ENCODE measurements at regions not wholly inside any gene's neighbourhood (a gene's known extent, or its start where the extent isn't known, plus 50 kb on each side); places are given as distances from the start of the nearest gene placed in this dataset.

DNA sequence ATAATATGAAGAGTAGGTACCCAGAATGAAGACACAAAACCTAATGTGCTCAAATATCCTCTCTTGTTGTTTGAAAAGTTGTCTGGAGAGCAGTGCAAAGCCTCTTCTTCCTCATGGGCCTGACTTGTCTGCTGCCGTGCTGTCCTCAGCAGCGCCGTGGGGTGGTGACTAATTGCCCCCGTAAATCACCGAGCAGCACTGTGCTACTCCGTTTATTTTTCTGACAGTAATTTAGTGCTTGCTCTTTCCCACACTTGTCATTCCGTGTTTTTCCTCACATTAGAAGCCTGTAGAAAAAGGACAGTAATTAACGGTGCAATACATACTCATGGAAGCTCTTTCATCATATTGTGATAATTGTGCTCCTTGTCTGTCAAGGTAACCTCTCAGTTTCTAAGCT is 114.8 kb upstream of the BARHL2 start:
- Histone ChIP-seq H3K9me3 (no peaks in the 10 kb centered on the region), H3K27ac (no peak overlapping the region), H3K4me3 (no peak overlapping the region), H3K4me1 (peaks cover 0 to 5% (median 0%) of the 10 kb centered on the region in 3 donors), H3K27me3 (no peaks in the 10 kb centered on the region), H3K36me3 (no peaks in the 10 kb centered on the region)
- intact Hi-C loops (cut with DNase I) = no loop called here
- WGBS, 2 donors = 53 to 58% methylated on average over 8 of the region's 8 CpGs
- ATAC-seq (no peak), DNase-seq (no peak), FAIRE-seq (no peak)
- TF ChIP-seq, protein P1, sequence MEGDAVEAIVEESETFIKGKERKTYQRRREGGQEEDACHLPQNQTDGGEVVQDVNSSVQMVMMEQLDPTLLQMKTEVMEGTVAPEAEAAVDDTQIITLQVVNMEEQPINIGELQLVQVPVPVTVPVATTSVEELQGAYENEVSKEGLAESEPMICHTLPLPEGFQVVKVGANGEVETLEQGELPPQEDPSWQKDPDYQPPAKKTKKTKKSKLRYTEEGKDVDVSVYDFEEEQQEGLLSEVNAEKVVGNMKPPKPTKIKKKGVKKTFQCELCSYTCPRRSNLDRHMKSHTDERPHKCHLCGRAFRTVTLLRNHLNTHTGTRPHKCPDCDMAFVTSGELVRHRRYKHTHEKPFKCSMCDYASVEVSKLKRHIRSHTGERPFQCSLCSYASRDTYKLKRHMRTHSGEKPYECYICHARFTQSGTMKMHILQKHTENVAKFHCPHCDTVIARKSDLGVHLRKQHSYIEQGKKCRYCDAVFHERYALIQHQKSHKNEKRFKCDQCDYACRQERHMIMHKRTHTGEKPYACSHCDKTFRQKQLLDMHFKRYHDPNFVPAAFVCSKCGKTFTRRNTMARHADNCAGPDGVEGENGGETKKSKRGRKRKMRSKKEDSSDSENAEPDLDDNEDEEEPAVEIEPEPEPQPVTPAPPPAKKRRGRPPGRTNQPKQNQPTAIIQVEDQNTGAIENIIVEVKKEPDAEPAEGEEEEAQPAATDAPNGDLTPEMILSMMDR (IDR thresholded peaks at IDR 0.05) = no peak

DNA sequence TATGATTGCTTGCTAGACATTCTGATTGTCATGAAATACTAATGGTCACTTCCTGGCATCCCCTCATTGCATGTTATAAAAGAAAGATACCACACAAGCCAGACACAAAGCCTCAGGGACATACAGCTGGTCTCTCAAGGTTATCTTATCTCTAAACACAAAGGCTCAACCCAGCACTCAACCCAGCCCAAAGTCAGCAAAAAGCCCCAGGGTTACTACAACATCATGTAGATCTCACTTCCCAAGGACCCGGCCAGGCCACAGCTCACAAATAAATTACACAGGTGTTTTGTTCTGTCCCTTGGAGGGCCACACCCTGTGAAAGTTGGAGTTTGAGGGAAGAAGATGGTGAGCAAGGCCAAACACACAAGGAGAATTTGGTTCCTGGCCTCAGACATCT is 109.7 kb upstream of the BARHL2 start:
- Histone ChIP-seq H3K36me3 (no peaks in the 10 kb centered on the region), H3K9me3 (no peaks in the 10 kb centered on the region), H3K4me3 (no peak overlapping the region), H3K4me1 (no peaks in the 10 kb centered on the region), H3K27me3 (no peaks in the 10 kb centered on the region), H3K27ac (no peak overlapping the region)
- WGBS, 2 donors = 55 to 66% methylated on average over 1 of the region's 1 CpG
- ATAC-seq (no peak), DNase-seq (no peak), FAIRE-seq (no peak)
- TF ChIP-seq, protein P1 (IDR thresholded peaks at IDR 0.05) = no peak
- intact Hi-C loops (cut with DNase I) = no loop called here

DNA sequence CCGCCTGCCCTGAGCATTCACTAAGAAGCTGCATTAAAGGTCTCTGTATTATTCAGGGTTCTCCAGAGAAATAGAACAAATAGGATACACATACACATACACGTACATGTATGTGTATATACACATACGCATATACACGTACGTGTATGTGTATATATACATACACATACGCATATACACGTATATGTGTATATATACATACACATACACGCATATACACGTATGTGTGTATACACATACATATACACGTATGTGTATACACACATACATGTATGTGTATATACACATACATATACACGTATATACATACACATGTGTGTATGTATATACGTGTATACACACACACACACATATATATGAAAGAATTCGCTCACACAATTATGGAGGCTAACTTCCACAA is 108.9 kb upstream of the BARHL2 start:
- Histone ChIP-seq H3K27me3 (no peaks in the 10 kb centered on the region), H3K9me3 (no peaks in the 10 kb centered on the region), H3K4me3 (no peak overlapping the region), H3K4me1 (no peaks in the 10 kb centered on the region), H3K27ac (no peak overlapping the region), H3K36me3 (no peaks in the 10 kb centered on the region)
- ATAC-seq (no peak), DNase-seq (no peak), FAIRE-seq (no peak)
- WGBS, 2 donors = 84 to 86% methylated on average over 13 of the region's 13 CpGs
- TF ChIP-seq, protein P1 (IDR thresholded peaks at IDR 0.05) = no peak
- intact Hi-C loops (cut with DNase I) = no loop called here

DNA sequence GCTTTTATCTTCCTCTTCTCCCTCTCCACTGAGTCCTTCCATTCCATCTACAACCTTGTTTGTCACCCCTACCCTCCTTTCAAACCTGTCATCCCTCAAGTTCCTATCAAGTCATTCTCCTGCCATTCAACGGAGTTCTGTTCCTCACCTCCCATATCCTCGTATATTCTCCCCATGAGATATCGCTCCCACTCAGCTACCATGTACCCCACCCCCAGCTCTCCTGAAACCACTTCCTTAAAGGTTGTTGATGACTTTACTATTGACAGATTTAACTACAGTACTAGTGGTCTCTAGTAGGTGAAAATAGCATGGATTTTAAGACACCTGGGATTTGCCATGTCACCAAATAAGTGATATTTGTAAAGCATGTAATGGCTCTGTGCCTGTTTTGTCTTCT is 107.4 kb upstream of the BARHL2 start:
- Histone ChIP-seq H3K27me3 (no peaks in the 10 kb centered on the region), H3K36me3 (no peaks in the 10 kb centered on the region), H3K4me1 (no peaks in the 10 kb centered on the region), H3K9me3 (no peaks in the 10 kb centered on the region), H3K4me3 (no peak overlapping the region), H3K27ac (no peak overlapping the region)
- no peak for DNase-seq
- intact Hi-C loops (cut with DNase I) = no loop called here
- TF ChIP-seq, protein P1 (IDR thresholded peaks at IDR 0.05) = no peak
- 82 to 89% methylated on average over 3 of the region's 3 CpGs for WGBS, 2 donors
- no peak for ATAC-seq
- FAIRE-seq = no peak

DNA sequence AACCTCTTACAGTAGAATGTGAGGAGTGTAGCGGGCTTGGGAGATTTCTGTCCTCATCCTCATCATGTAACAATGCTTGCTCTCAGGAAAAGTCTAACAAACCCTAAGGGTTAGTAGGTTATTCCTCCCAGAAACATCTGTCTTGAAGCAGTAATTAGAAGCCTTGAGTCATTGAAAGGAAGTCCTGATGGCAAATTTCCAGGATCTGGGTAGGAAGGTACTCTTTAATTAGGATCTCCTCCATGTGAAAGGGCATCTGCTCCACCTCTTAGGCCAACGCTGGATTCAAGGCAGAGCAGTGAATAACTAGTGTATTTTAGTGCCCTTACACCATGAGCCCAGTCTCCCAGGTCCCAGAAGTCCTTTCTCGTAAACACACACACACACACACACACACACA is 106.6 kb upstream of the BARHL2 start:
- WGBS, 2 donors = 82 to 87% methylated on average over 3 of the region's 3 CpGs
- no peak overlapping the region for H3K4me3 ChIP-seq
- H3K27me3 ChIP-seq = no peaks in the 10 kb centered on the region
- H3K9me3 ChIP-seq = no peaks in the 10 kb centered on the region
- no peaks in the 10 kb centered on the region for H3K36me3 ChIP-seq
- H3K4me1 ChIP-seq = no peaks in the 10 kb centered on the region
- DNase-seq = no peak
- intact Hi-C loops (cut with DNase I) = no loop called here
- TF ChIP-seq, protein P1 (IDR thresholded peaks at IDR 0.05) = no peak
- FAIRE-seq = no peak
- no peak for ATAC-seq
- no peak overlapping the region for H3K27ac ChIP-seq
